Activated naive CD4-positive, alpha-beta T cell (primary cell): ENCODE measurements at regions not wholly inside any gene's neighbourhood (a gene's known extent, or its start where the extent isn't known, plus 50 kb on each side); places are given as distances from the start of the nearest gene placed in this dataset.

Experiments
- DNase-seq, 4 experiments: peaks; one replicate each; lab custom pipeline; 2025; lab: John Stamatoyannopoulos, UW

DNA sequence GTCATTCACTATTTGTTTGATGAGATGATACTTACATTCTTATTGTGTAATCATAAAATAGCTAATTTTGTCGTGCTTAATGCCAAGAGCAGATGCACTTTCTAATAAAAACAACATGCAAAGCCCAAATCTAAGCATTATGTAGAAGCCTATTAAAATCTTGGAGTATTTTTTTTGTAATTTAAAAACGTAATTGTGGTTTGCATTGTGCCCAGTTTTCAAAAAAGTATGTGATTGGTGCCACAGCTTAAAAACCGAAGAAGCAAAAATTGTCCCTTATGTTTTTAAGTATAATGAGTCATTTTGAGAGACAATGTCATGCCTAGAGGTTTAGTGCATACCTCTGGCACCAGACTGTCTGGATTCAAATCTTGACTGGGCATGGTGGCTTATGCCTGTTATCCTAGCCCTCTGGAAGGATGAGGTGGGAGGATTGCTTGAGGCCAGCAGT, 464.8 kb upstream of the RGS6 start:
- no peak for DNase-seq

DNA sequence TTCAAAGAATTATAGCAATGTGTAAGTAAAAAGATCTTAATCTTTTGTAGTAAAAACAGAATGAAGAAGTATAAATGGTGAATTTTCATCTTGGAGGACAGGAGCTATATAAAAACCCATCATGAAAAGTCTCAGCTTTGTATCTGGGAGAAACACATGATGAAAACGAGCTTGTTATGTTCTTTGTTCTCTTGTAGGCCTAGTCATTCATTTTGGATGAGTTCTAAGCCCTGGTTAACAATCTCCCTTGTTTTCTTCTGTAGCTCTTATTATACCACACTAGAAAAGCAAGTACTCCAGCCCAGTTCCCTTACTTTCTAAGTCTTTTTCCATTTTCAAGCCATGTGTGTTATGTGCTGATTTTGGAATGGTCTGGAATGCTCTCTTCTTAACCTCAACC, 463.5 kb upstream of the RGS6 start:
- no peak for DNase-seq

- no peak for DNase-seq
Measured at GRCh38 chr14:71469643-71470335, 462.4 kb upstream of the RGS6 start.

DNA sequence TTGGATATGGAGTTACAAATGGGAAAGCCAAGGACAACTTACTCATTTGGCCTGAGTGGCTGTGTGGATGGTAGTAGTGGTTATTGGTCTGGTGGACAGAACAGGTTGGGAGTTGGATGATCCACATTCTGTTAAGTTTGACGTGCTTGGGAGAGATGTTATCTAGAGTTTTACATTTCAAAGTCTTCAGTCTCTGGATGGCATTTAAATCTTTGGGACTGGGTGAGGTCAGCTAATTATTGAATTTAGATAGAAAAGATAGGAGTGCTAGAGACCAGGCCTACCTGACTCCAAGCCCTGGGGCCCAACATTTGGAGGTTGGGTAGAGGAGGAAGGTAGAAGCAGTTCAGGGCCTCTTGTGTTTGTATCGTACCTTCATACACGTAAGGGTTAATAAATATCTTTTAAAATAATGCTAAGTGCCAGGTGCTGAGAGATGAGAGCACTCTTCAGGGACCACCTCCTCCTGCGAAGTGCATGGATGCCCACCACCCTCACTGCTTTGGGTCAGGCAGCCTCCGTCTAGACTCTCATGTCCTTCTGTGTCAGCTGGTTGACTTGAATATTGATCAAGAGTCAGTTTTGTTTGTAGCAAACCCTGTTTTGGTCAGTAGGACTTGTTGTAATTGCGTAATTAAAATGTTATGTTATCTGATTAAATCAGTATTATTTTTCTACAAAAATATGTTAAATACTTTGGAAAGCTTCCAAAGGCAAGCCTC, 460.4 kb upstream of the RGS6 start:
- DNase-seq = no peak

- no peak for DNase-seq
Measured at GRCh38 chr14:71472356-71473340, 459.6 kb upstream of the RGS6 start.

- no peak for DNase-seq
Measured at GRCh38 chr14:71473843-71474242, 458.4 kb upstream of the RGS6 start.

DNA sequence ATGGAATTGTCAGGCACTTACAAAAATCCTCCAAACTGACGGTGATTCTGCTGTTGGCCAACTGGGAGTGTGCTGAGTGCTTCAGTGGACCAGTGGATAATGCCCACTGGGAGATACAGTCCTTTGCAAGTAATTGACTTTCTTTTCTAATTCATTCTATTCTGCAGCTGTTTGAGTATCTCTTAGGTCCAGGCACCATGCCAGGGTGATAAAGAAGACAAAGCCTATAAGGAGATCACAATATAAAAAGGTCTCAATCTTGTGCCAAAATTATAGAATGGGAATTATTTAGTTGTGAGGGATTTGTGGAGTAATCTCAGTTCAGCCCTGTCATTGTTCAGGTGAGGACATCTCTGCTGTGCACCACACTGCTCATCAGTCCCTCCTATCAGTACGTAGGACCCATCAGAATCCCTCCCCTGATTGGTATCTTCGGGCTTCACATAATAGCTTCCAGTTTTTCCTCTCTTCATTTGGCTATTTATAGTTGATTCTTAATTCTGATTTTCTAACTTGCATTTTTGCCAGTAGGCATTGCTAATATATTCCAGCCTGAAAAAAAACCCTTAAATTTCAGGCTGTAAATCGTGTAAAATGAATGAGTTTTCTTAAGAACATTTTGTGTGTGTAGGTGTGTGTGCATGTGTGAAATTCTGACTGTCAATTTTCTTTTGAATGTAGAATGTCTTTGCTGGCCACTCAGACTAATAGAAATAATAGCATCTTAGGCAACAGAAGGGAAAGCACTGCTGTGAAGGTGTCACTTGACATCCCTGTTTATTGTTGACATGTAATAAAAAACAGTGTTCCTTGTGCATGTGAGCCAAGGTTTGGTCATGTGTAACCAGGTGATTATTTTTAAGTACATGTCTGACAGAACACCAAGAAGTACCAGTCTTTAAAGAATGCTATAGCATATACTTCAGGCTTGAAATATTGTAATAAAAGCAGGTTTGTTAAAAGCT, 457.6 kb upstream of the RGS6 start:
- DNase-seq = no peak

DNA sequence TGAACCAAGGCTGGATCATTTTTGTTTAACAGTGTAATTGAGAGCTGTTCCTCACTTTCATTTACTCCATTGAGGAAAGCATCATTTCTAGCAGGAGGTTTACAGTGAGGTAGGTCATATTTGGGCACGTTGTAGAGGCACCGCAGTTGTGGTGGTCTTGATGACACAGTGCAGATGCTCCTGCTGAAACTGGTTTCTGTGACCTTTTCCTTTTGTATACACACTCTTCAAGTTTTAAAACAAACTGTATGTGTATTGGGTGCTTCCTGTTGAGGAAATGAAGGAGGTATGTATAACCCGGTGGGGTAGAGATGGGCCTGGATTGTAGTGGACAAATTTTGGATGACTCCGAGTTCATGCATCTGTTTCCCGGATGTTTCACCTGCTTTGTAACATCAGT, 456.3 kb upstream of the RGS6 start:
- DNase-seq = no peak

DNA sequence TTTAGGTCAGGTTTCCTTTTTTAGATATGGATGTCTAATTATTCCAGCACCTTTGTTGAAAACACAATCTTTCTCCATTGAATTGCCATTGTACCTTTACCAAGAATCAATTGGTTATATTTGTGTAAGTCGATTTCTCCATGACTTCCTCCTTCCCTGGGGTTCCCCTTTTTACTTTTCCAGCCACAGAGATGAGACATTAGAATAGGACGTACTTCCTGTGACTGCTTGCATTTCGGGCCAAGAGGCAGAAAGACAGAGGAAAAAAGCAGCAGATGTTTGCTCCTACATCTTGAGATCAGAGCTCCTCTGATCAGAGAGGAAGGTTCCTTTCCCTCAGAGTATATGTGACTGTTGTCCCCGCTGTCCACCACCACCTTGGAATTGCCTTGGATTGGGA, 453.7 kb upstream of the RGS6 start:
- DNase-seq = no peak

GRCh38 chr14:71481021-71481654, 451.1 kb upstream of the RGS6 start:
- no peak for DNase-seq

GRCh38 chr14:71482671-71483070, 449.6 kb upstream of the RGS6 start:
- no peak for DNase-seq

- no peak for DNase-seq
Measured at GRCh38 chr14:71483154-71483553, 449.1 kb upstream of the RGS6 start.

- DNase-seq = no peak
Measured at GRCh38 chr14:71485833-71486232, 446.4 kb upstream of the RGS6 start.

DNA sequence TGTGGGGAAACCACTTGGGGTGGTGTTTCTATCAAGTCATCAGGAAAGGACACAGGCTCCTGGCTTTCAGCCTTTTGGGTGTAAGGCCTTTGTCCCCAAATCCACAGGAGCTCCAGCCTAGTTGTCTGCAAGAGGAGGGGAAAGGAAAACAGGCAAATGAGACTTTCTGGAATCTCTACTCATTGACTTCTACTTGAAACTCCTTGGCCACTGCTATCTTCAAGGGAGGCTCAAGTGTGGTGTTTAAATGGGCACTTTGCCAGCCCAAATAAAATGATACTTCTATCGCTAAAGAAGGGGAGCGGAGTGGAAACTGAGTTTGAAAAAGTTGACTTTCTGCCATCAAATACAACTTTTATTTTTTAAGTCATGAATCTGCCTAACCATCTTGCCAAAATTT, 445.9 kb upstream of the RGS6 start:
- DNase-seq = no peak

DNA sequence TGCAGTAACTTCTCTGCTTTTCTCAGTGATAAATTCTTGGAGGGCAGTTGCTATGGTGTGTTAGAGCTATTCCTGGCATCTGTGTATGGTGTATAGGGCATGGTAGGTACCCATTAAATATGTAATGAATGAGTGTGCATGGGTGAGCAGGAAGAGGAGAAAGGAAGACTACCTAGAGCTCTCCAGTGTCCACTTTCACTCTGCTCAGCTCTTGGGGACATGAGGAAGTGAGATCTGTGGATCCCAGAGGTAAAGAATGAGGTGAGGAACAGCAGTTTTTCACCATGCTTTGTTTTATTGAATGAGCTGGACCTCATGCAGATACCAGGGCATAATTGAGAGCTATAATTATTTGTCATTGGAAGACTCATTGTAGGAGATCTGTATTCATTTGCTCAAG, 444.8 kb upstream of the RGS6 start:
- no peak for DNase-seq

- DNase-seq = no peak
Measured at GRCh38 chr14:71487941-71488340, 444.3 kb upstream of the RGS6 start.

- DNase-seq = no peak
Measured at GRCh38 chr14:71488703-71489191, 443.5 kb upstream of the RGS6 start.

DNA sequence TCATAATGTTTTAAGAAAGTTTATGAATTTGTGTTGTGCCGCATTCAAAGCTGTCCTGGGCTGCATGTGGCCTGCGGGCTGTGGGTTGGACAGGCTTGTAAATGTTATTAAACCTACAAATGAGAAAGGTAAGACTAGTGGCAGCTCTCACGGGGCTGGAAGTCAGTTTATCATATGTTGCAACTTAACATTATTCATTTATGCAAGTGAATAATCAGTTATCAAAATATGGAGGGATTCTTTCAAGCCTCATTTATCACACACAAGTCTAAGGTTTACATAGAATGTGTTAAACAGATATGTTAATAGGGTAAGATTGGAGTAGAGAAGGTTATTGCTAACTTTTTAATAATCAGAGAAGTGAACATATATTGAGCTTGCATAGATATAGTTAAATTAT, 442.5 kb upstream of the RGS6 start:
- DNase-seq = no peak

DNA sequence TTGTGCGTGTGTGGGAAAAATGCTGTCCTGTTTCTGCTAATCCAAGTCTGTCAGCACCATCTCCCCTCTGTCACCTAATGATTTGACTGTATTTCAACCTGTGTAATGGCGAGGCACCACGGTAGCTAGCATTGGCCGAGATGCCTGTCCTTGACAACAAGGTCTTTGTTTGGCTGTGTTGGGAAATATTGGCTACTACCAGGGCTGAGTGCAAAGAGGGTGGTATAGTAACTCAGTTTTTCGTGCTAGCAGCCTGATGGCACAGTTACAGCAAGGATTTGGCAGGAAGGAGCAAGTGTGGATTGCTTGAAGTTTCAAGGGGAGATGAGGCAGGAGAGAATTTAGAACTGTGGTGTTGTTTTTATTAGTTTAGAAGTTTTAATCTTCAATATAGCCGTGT, 440.3 kb upstream of the RGS6 start:
- DNase-seq = no peak

GRCh38 chr14:71492346-71492745, 439.9 kb upstream of the RGS6 start:
- no peak for DNase-seq

DNA sequence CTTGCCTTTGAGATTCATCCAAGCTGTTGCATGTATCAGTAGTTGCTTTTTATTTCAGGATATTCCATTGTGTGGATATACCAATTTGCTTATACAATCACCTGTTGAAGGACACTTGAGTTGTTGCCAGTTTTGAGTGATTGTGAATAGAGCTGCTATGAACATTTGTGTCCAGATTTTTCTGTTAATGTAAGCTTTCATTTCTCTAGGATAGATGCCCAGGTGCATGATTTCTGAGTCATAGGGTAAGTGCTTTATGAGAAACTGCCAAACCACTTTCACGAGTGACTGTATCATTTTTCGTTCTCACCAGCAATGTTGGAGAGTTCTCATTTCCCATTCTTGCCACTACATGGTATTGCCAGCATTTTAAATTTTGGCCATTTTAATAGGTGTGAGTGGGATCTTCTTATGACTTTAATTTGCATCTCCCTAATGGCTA, 434.6 kb upstream of the RGS6 start:
- no peak for DNase-seq
